ENCODE measurements at regions not wholly inside any gene's neighbourhood (a gene's known extent, or its start where the extent isn't known, plus 50 kb on each side); places are given as distances from the start of the nearest gene placed in this dataset.
"Not testable (repeated sequence)": the region's sequence is repeated elsewhere in the genome, so short reads cannot be mapped to it uniquely, and the experiment has no call there.

DNA sequence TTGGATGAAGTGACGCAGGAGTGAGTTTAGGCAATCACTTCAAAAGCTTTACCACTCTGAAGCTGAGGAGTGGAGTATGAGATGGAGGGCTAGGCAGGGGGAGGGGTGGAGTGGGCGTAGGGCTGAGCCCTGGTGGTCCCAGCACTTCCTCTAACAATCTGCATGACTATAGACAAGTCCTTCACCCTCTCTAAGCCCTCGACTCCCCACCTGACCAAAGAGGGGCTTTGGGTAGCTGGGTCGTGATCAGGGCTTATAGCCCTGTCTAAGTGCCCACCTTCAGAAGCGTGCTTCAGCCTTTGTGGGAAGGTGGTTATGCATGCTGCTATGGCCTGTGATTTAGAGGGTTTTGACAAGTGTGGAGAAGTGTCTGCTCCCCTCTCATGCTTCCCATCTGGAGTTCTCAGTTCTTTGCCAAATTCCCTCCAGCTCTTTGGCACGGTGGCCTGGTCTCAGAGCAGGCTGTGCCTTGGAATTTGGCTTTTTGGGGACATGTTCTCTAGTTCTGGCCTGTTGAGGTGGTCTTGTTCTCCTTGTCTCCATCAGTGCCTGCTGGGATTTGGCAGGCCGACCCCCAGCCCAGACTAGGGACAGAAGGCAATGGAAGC lies 53.0 kb downstream of the ACTBL2 start:
- no peak for DNase-seq

DNA sequence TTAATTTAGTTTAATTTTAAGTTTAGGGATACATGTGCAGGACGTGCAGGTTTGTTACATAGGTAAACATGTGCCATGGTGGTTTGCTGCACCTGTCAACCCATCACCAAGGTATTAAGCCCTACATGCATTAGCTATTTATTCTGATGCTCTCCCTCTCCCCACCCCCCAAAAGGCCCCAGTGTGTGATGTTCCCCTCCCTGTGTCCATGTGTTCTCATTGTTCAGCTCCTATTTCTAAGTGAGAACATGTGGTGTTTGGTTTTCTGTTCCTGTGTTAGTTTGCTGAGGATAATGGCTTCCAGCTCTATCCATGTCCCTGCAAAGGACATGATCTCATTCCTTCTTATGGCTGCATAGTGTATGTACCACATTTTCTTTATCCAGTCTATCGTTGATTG lies 53.6 kb downstream of the ACTBL2 start:
- not testable (repeated sequence) for DNase-seq

DNA sequence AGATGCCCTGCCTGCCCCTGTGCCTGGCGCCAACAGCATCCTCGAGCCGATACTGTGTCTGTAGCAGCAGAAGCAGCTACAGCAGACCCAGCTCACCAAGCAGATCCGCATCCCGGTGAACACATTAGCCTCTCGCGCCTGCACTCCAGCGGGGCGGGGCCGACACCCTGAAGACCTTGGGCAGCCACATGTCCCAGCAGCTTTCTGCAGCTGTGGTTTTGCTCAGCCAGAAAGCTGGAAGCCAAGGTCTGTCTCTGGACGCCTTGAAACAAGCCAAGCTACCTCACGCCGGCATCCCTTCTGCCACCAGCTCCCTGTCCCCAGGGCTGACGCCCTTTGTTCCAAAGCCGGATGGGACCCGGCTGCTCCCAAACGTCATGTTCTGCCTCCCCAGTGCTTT lies 59.6 kb downstream of the ACTBL2 start:
- no peak for DNase-seq

DNA sequence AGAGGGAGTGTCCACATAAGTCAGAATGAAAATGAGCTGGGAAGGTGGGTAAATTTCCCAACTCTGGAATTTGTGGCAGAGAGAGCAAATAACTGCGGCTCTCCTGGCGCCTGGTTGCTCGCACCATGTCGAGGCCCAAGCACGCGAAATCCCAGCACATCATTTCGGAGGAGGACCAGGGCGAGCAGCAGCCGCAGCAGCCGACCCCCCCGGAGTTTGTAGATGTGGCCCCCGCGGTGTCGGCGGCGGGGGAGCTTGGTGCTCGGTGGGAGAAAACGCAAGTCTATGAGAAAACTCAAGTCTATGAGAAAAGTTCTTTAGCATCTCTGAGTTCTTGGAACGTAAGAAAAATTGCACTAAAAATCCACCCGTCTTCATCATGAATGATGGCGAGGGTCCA lies 60.3 kb downstream of the ACTBL2 start:
- no peak for DNase-seq

DNA sequence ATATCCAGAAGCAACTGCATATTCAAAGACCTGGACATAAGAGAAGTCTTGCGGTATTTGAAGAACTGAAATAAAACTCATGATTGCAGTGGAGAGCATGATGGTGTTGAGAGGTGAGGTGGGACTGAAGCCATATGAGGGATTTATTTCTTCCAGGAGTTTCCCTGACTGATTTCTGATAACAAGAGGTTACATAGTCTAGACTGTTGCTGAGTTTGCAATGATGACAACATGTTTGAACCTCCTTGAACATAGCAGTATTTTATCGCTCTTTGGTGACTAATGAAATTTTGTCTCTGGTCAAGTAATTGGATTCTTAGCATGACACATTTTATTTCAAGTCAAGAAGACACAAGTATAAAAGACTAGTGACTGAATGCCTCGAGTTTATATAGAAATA lies 61.8 kb downstream of the ACTBL2 start:
- no peak for DNase-seq

DNA sequence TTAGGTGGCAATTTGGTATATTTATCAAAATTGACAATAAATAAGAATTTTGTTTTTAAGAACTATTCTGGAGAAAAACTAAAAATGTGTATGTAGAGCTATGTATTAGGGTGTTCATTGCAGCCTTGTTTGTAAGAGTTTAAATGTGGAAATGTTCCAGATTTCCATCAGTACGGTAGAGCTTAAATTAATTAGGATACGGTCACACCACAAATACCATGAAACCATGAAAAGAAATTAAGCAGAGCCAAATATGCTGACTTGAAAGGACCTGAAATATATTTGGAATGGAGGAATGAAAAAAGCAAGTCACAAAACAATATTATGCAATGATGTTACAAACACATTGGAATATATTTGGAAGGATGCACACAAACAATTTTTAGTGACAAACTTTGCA lies 64.6 kb downstream of the ACTBL2 start:
- DNase-seq, result no peak

DNA sequence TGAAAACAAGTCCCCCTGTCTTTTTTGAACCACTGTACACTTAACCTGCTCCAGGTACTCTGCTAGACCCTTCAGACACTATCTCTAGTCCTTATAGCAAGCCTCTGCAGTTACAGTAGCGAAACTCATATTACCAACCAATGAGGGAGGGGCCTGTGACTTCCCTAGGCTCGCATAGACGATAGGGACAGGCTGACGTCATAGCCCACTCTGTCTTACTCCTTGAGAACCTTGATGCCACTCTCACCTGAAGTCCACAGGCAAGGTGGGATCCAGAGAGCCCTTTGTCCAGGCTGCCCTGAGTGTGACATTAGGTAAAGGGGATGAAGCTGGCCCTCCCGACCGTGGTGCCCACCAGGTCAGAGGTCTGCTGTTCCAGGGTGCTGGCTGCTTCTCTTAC lies 65.3 kb downstream of the ACTBL2 start:
- DNase-seq, result no peak

DNA sequence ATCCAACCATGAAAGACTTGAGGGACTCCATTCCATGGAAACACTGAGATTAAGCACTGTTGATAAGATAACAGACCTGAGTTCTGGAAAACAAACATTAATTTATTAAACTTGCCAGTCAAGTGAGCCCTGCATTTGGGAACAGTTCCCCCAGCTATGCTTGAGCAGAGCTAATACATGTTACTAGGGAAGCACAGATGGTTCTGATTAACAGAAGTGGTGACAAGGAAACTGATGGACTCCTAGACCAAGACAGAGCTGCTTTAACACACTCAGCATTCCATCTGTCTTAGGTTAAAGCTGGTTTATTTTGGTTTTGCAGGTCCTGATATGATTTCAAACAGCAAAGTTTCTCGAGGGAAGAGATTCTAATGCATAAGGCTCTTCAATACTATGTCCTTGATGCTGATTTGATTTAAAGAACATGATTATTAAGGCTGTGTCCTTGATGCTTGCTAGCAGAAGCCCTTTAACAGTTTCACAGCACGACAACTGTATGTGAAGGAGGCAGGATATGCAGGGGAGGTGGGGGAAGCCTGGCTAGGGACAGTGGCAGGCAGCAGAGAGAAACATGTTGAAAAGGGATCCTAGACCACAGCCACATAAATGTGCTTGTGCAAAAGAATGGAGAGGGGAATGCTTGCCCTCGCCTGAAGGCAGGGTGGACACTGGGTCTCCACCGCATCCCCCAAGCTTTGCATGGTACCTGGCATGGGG lies 66.2 kb downstream of the ACTBL2 start:
- no peak for DNase-seq

DNA sequence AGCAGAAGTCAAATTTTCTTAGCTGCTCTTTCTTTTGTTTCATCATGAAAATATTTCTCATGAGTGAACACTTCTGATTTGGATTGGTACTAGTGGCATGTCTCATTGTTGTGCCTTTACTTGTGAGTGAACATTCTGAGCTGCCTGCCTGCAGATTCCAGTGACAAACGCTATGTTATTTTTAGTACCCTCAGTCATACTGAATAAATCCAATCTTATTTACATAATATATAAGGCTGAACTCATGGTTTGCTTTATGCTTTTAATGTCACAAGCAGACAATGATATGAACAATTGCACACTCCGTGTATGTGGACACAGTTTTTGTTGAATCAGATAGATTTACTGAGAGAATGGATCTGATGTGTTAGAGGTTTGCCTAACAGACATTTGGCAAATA lies 67.8 kb downstream of the ACTBL2 start:
- no peak for DNase-seq

DNA sequence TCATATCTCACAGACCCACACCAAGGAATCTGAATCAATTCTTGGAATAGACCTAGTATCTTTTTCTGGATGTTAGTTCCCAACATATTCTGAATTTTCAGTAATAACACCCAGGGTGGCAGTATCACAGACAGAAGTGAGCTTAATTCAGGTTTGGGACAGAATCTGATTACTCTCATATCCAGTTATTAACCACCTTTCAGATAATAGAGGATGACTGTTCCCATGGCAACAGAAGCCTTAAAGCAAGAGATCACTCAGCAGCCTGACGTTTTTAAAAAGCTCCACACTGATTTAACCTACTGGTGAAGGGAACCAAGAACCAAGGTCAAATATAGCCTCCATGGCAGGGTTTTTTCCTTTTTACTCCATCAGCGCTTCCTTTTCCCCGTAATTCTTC lies 68.4 kb downstream of the ACTBL2 start:
- no peak for DNase-seq

DNA sequence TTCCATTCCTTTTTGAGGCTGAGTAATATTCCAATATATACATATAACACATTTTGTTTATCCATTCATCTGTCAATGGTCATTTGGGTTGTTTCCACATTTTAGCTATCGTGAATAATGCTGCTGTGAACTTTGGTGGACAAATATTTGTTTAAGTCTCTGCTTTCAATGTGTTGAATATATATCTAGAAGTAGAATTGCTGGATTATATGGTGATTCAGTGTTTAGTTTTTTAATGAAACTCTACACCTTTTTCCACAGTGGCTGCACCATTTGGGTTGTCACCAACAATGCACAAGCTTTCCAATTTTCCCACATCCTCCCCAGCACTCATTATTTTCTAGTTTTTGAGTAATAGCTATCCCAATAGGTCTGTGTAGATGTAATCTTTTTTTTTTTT lies 69.5 kb downstream of the ACTBL2 start:
- DNase-seq, result no peak

DNA sequence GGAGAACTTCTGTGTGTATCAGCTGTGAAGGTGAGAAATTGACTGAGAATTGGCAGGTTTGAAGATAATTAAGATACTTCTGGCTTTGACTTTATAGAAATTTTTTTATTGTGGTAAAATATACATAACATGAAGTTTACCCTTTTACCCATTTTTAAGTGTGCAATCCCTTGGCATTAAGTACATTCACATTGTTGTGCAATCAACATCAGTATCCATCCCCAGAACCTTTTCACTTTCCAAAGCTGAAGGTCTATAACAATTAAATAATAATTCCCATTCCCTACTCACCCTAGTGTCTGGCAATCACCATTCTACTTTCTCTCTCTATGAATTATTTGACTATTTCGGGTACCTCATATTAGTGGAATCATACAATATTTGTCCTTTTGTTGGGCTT lies 69.9 kb downstream of the ACTBL2 start:
- no peak for DNase-seq

DNA sequence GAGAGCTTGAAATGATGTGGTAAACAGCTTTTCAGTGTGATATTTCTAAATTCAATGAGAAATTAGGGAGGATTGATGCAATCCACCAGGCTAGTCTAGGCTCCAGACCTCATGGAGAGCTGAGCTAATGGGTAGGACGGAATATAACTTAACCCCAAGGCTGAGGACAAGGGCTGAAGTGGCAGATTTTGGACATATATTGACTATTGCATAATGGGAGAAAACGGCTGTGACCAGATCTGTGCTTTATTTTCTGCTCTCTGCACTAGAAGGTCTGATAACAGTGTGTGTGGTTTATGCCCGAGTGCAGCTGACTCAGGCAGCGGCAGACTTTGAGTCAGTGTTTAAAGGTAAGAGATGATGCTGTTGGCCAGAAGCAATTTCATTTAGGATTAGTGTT lies 70.6 kb downstream of the ACTBL2 start:
- no peak for DNase-seq

DNA sequence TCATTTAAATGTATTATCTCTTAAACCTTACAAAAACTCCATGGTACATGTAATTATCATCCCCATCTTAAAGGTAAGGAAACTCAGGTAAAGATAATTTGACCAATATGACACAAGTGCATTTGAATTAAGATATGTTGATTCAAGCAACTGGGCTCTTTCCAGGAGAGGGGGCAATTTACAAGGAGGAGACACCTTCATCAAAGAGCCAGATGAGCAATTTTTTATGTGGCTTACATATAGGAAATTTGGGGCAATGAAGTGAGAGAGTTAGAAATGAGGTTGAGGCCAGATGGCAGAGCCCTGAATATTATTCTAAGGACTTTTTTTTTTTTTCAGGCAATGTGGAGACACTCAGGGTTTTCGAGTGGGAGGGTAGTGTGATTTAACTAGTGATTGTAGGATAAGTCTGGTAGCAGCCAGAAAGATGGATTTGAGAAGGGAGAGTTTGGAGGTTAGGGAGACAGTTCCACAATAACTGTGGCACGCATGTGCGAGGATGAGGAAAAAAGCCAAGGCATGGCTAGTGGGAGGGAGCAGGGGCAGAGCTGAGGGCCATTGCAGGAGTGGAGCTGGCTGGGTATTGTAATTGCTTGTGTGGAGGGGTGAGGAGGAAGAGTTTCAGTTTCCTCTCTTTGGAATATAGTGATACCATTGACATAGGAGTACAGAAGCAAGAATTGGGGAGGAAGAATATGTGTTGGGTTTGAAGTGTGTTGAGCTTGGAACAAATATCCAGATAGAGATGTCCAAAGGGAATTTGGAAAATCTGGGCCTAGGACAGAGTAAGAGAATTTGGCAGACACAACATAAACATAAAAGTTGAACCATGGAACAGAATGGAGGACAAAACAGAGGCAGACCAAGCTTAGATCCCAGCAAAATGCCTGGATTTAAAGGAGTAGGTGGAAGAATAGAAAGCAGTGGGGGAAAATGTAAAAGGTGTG lies 72.0 kb downstream of the ACTBL2 start:
- no peak for DNase-seq

DNA sequence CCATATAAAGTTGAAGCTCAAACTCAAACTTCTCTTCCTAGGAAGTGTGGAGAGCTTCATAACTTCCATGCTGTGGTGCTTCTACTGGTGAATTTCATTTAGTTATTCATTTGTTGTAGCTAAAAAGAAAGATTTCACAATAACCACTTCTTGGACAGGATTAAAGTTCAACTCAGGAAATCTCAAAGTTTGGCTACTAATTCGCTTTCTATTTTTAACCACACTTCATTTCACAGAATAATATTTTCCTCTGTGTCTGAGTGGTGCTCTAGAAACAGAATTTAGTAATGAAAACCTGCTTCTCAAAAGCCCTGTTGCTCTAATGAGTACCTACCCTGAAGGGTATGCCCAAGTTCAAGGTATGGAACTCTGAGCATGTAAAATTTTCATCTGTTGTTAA lies 73.9 kb downstream of the ACTBL2 start:
- DNase-seq, result no peak

DNA sequence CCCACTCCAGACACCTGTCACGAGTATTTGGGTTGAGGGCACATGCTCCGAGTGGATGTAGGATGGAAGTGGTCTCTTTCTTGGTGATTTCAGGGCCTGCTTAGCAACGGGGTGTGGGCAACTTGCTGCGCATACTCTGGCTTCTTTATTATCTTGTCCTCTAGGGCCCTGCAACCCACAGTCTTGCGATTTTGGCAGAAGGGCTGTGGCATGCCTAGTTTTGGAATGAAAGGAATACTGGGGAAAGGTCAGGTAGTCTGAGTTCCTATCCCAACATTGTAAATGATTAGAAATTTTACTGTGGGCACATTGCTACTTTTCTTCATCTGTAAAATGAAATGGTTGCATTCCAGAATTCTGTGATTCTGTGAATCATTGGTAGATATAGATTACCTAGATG lies 74.3 kb downstream of the ACTBL2 start:
- DNase-seq, result no peak

DNA sequence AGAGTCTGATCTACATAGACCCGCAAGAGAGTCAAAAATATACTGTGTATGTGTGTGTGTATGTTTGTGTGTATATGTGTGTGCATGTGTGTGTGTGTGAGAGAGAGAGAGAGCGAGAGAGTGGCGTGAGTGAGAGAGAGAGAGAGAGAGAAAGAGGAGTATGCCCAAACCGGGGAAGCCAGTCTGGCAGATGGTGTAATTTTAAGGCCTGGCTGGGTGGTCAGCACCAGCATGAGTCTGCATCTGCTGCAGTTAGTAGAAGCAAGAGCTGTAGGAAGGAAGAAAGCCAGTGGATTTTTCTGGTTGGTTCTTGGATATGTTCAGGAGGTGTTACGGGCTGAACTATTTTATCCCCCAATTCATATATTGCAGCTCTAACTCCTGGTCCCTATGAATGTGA lies 75.2 kb downstream of the ACTBL2 start:
- DNase-seq, result no peak

DNA sequence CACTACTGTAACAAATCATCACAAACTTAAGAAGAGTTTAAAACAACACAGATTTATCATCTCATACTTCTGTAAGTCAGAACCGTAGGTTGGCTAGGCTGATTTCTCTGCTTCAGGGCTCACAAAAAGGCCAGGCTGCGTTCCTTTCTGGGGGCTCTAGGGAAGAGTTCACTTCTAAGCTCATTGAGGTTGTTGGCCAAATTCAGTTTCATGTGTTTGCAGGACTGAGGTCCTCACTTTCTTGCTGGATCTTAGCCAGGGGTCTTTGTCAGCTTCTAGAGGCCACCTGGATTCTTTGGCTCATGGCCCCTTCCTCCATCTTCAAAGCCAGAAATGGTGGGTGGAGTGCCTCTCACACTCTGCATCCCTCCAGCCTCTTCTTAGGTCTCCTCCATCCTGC lies 76.0 kb downstream of the ACTBL2 start:
- DNase-seq, result no peak

DNA sequence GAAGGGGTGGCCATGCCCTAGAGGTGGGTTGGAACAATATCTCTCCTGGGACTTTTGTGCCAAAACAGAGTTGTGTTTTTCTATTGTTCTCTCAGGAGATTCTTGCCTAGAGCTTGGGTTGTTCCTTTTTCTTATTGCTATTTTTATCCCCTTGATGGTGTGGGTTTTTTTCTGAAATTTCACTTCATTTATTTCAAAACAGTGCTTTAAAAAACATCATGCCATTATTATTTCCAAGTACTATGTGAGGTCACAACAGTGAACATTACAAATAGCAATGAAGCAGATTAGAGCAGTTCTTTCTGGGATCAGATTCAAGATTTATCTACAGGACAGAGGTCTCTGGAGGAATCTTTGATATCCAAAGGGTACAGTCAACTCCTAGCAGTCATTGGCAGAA lies 76.6 kb downstream of the ACTBL2 start:
- DNase-seq, result no peak

DNA sequence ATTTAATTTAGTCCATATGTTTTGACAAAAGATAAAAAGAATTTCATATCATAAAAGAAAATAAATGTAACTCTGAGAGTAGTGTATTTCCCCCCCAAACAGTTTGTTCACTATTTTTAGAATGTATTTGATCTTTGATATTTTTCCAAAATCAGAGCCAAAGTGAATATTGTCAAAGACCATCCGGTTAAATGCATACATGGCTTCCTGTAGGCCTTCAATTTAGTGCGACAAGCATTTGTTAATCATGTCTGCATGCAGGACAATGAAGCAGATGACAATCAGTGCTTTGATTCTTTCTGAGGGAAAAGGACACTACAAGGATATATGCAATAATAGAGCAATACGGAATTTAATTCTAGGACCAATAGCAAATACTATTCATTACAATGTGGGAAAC lies 79.8 kb downstream of the ACTBL2 start:
- no peak for DNase-seq

DNA sequence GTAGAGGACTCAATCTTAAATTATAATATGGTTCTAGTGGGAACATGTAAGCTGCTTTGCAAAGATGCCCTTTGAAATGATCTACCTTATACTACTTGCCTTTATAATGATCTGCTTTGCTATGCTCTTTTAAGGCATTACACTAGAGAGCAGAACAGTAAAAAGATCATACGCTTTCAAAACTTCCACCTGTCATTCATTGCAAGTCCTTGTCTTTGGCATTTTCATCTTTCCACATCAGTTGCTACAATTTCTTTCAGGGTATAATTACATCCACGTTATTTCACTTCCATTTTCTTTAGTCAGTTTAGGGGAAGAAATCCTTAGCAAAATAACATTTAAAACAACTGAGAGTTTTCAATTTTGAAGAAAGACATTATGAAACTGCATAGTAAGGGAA lies 80.3 kb downstream of the ACTBL2 start:
- no peak for DNase-seq

DNA sequence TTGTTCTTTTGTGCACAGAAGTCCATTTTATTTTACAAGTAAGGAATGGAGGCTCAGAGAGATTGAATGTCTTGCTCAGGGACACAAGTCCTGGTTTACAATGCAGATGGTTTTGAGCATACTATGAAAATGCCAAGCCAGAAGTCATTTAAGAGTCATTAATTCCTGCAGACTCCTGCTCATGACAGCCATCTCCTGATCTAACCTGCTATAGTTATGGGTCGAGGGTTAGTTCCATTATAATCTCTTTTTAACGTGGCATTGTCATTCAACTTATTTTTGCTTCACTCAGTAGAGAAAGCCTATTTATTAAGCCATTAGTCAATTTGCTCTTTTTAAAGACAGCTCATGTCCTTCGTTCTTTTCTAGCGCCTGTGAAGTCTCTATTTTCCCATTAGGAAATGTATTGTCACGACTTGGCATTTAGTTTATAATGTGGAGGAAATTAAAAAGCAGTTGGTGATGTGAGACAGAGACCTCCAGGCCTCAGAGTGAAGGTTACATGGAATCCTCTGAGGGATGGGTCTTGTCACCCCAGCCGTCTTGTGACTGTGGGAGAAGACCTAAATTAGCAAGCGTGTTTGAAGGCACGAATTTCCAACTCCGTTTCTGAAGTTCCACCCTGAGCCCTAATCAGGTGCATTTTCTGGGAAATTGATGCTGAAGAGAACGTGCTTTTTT lies 84.1 kb downstream of the ACTBL2 start:
- DNase-seq, result no peak

DNA sequence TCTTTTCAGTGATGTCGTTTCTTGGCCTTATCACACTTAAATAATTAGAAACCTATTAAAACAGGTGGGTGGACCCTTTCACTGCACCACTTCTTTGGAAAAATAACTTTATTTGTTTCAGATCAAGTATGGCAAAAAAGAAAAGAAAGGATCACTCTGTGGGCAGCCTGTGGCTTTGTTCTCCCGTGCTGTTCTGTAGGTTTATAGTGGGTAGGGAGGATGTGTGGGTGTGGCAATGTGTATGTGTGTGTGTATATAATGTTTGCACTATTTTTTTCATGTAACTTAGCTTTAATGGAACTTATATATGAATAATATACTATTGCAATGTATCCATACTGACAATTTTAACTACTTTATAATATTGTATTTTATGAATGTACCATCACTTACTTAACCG lies 85.9 kb downstream of the ACTBL2 start:
- no peak for DNase-seq
